GM12878 (cell line): ENCODE measurements at regions not wholly inside any gene's neighbourhood (a gene's known extent, or its start where the extent isn't known, plus 50 kb on each side); places are given as distances from the start of the nearest gene placed in this dataset.

Experiments
- ATAC-seq: fragments of 200-7000 bp; cut with Tn5 transposase; 3 replicates; pipeline ENCODE4 v1.9.1; 2020; ENCODE audit warnings: mild to moderate bottlenecking, moderate library complexity
- BruUV-seq: library from RNA; stranded (reverse); fragments of 400-500 nt; replicated peaks from 2 replicates; lab custom pipeline; 2021; lab: Mats Ljungman, UMichigan
- CTCF ChIA-PET: fragments of 300-600 bp; sonication (Branson Sonifier 250); formaldehyde crosslinking; extraction: SDS; loops from one replicate; lab custom pipeline; 2021; ENCODE audit warnings: inconsistent platforms; lab: Yijun Ruan, JAX
- POLR2A ChIA-PET: fragments of 350-600 bp; formaldehyde crosslinking; extraction: SDS; loops from one replicate; lab custom pipeline; 2021; ENCODE audit warnings: inconsistent platforms; lab: Charles Lee
- RAD21 ChIA-PET: fragments of 300-600 bp; sonication (Branson Sonifier 250); formaldehyde crosslinking; loops from one replicate; lab custom pipeline; 2023; ENCODE audit warnings: antibody characterized with exemption; ENCODE audit not compliant: unreplicated experiment; lab: Charles Lee
- SMC1A ChIA-PET: fragments of 300-600 bp; sonication (Branson Sonifier 250); formaldehyde crosslinking; loops from one replicate; lab custom pipeline; 2023; ENCODE audit not compliant: unreplicated experiment, uncharacterized antibody; lab: Charles Lee
- DNase-seq: peaks from one replicate; pipeline ENCODE4 v3.0.0-alpha.2; 2011; ENCODE audit warnings: low read depth, low spot score
- FAIRE-seq: peaks from 3 replicates; lab custom pipeline; 2011; peaks lifted over from hg19 to GRCh38; lab: Jason Lieb, UNC
- H2AFZ ChIP-seq: 2 replicates; pipeline ENCODE4 v1.6.0; 2011; ENCODE audit warnings: low read depth, low read length, control low read depth; ENCODE audit not compliant: control insufficient read depth
- H3K27ac ChIP-seq: 2 replicates; pipeline ENCODE4 v1.5.1; 2011; ENCODE audit warnings: control low read depth; ENCODE audit not compliant: control insufficient read depth, insufficient read depth
- H3K27me3 ChIP-seq, 2 experiments: replicated peaks in 1 of 2; 2 replicates each; pipeline versions ENCODE4 v1.6.0 to v1.6.1; 2011; ENCODE audit warnings: low read length in 1 of 2; ENCODE audit not compliant: control insufficient read depth in 2 of 2, insufficient read depth in 2 of 2
- H3K36me3 ChIP-seq, 2 experiments: 2 replicates each; pipeline ENCODE4 v1.5.1; 2011; ENCODE audit warnings: low read length in 1 of 2; ENCODE audit not compliant: control insufficient read depth in 2 of 2, insufficient read depth in 2 of 2
- H3K4me1 ChIP-seq: 2 replicates; pipeline ENCODE4 v1.6.1; 2011; ENCODE audit warnings: mild to moderate bottlenecking, low read length, moderate library complexity, mixed read lengths; ENCODE audit not compliant: control insufficient read depth, insufficient read depth
- H3K4me2 ChIP-seq: 2 replicates; pipeline ENCODE4 v1.6.0; 2011; ENCODE audit warnings: control low read depth; ENCODE audit not compliant: control insufficient read depth, insufficient read depth
- H3K4me3 ChIP-seq: fragments of 200-600 bp; sonication (generic); 2 replicates; pipeline ENCODE4 v1.5.1; 2016
- H3K79me2 ChIP-seq: 2 replicates; pipeline ENCODE4 v1.6.0; 2011; ENCODE audit warnings: low read length; ENCODE audit not compliant: control insufficient read depth, insufficient read depth
- H3K9ac ChIP-seq: 2 replicates; pipeline ENCODE4 v1.8.0; 2011; ENCODE audit warnings: low read length, control low read depth, mixed read lengths; ENCODE audit not compliant: control insufficient read depth, insufficient read depth
- H3K9me3 ChIP-seq: replicated peaks from 3 replicates; pipeline ENCODE4 v1.5.1; 2011; ENCODE audit warnings: mild to moderate bottlenecking, low read length; ENCODE audit not compliant: control insufficient read depth, insufficient read depth
- H4K20me1 ChIP-seq: 2 replicates; pipeline ENCODE4 v1.6.0; 2011; ENCODE audit not compliant: control insufficient read depth, insufficient read depth
- ESRRA ChIP-seq: IDR thresholded peaks from 2 replicates; pipeline ENCODE4 v1.6.1; 2012; ENCODE audit warnings: mild to moderate bottlenecking, low read length, improper control_type of control experiment
- RAD21 ChIP-seq: IDR thresholded peaks from 2 replicates; pipeline ENCODE4 v1.6.1; 2011; ENCODE audit warnings: mild to moderate bottlenecking, low read depth, low read length, moderate library complexity; ENCODE audit not compliant: insufficient read depth
- SMC3 ChIP-seq: IDR thresholded peaks from 2 replicates; pipeline ENCODE4 v1.6.1; 2011; ENCODE audit warnings: low read length, improper control_type of control experiment, borderline replicate concordance
- WGBS: methylation state at CpG from one replicate; pipeline ENCODE4 v1.1.6; 2016; ENCODE audit warnings: low lambda C conversion rate; ENCODE audit not compliant: insufficient replicate concordance, insufficient coverage; ENCODE audit errors: missing lambda C conversion rate; 5-methylcytosine and 5-hydroxymethylcytosine counted together
- in situ Hi-C: fragments of 300-500 bp; cut with MboI; formaldehyde crosslinking; loops from 9 replicates; pipeline ENCODE4 v1.14.3; 2018; ENCODE audit warnings: mixed read lengths
- intact Hi-C: fragments of 100-400 bp; cut with micrococcal nuclease; formaldehyde crosslinking; loops from one replicate; pipeline ENCODE4 v1.14.2; 2022; ENCODE audit not compliant: unreplicated experiment
- TF ChIP-seq, protein P1 (sequence below), 3 experiments: IDR thresholded peaks in 2 of 3; conservative IDR thresholded peaks in 1 of 3; 2 replicates each; pipeline ENCODE4 v1.5.1; 2011; ENCODE audit warnings: low read depth in 3 of 3, low read length in 3 of 3, mild to moderate bottlenecking in 3 of 3, control low read depth in 2 of 3, moderate library complexity in 2 of 3, inconsistent platforms in 1 of 3, mixed read lengths in 1 of 3; ENCODE audit not compliant: control insufficient read depth in 2 of 3, insufficient read depth in 1 of 3; ENCODE audit errors: extremely low read depth in 1 of 3

DNA sequence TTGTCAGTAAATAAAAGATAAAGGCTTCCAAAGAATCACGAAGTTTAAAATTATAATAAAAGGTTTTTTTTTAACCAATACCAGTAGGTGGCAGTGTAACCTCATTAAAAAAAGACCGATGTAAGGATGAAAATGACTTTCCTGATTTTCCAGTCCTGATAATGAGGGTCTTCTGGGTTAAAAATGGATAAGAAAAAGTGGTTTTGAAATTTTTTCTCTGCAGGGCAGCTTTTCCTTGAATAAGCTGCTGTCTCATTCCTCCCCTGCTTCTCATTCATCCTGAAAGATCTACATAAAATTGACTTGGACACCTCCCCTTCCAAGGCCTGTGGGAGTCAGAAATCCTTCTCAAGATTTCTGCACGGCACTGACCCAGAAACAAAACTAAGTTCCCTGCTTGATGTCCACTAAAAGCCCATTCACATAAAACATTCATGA is 58.9 kb upstream of the FBXO33 start:
- ATAC-seq (peak; percentile 24; the same call in 2 of the 3 replicates), FAIRE-seq (peak; percentile 35)
- Histone ChIP-seq H3K27ac (no peak overlapping the region), H3K4me2 (no peak overlapping the region), H2AFZ (no peak overlapping the region), H3K9ac (no peak overlapping the region), H3K36me3 (no peaks in the 10 kb centered on the region), H3K79me2 (no peaks in the 10 kb centered on the region), H4K20me1 (no peaks in the 10 kb centered on the region), H3K4me1 (no peaks in the 10 kb centered on the region)
- intact Hi-C loops (no loop called here), in situ Hi-C loops (no loop called here)
- POLR2A ChIA-PET = no interaction called here
- BruUV-seq = no TSS peak
- RAD21 ChIA-PET = no interaction called here
- CTCF ChIA-PET = interaction anchor here (0.7 to 1.0 kb wide), 4 partner anchors 37 to 466 kb away, joined by 3 to 4 read pairs (median 3); no protein-coding TSS in a partner anchor
- SMC1A ChIA-PET = interaction anchor here (1.0 to 1.1 kb wide), 2 partner anchors 29 to 183 kb away, joined by 3 read pairs; no protein-coding TSS in a partner anchor
- 0 out of 2 replicates have a peak, but pooled peaks have one; percentile 18 for TF ChIP-seq SMC3
- peak; percentile 54 for TF ChIP-seq RAD21
- TF ChIP-seq, protein P1, sequence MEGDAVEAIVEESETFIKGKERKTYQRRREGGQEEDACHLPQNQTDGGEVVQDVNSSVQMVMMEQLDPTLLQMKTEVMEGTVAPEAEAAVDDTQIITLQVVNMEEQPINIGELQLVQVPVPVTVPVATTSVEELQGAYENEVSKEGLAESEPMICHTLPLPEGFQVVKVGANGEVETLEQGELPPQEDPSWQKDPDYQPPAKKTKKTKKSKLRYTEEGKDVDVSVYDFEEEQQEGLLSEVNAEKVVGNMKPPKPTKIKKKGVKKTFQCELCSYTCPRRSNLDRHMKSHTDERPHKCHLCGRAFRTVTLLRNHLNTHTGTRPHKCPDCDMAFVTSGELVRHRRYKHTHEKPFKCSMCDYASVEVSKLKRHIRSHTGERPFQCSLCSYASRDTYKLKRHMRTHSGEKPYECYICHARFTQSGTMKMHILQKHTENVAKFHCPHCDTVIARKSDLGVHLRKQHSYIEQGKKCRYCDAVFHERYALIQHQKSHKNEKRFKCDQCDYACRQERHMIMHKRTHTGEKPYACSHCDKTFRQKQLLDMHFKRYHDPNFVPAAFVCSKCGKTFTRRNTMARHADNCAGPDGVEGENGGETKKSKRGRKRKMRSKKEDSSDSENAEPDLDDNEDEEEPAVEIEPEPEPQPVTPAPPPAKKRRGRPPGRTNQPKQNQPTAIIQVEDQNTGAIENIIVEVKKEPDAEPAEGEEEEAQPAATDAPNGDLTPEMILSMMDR (IDR thresholded peaks at IDR 0.05 in 2 of 3, conservative IDR thresholded peaks at IDR 0.05 in 1 of 3; ENCODE audit: control insufficient read depth in 2 of 3, extremely low read depth in 1 of 3, insufficient read depth in 1 of 3, low read depth in 3 of 3, low read length in 3 of 3) = peak in 2 of 3 experiments; percentile 28 to 42; a peak in 3 of 6 replicates
- no peak for TF ChIP-seq ESRRA
- TF ChIP-seq, all 136 proteins: peak for 3
- H3K9me3 ChIP-seq = no peaks in the 10 kb centered on the region; the same call in 2 of the 3 replicates
- 3% methylated on average over 3 of the region's 3 CpGs for WGBS
- DNase-seq = no peak
- no peaks in the 10 kb centered on the region for H3K27me3 ChIP-seq
- H3K4me3 ChIP-seq = no peak overlapping the region
